Mesothelial cell of epicardium (in vitro differentiated cells): ENCODE measurements at regions not wholly inside any gene's neighbourhood (a gene's known extent, or its start where the extent isn't known, plus 50 kb on each side); places are given as distances from the start of the nearest gene placed in this dataset.
A peak's percentile ranks its signal among the peaks of the same experiment; 100 is the strongest.
"Not testable (repeated sequence)": the region's sequence is repeated elsewhere in the genome, so short reads cannot be mapped to it uniquely, and the experiment has no call there.

Experiments
- DNase-seq, 2 experiments: peaks; one replicate each; pipeline ENCODE4 v3.0.0; 2021; ENCODE audit warnings: low spot score in 2 of 2; ENCODE audit not compliant: unreplicated experiment in 2 of 2
- H3K27ac Mint-ChIP-seq: 2 replicates; pipeline ENCODE4 v1.8.0; 2021; ENCODE audit warnings: mixed read lengths
- H3K27me3 Mint-ChIP-seq: 2 replicates; pipeline ENCODE4 v1.8.0; 2021; ENCODE audit warnings: low read depth, mixed read lengths
- H3K36me3 Mint-ChIP-seq: 2 replicates; pipeline ENCODE4 v1.8.0; 2021; ENCODE audit warnings: mixed read lengths
- H3K4me1 Mint-ChIP-seq: 2 replicates; pipeline ENCODE4 v1.8.0; 2021; ENCODE audit warnings: mixed read lengths
- H3K4me3 Mint-ChIP-seq: 2 replicates; pipeline ENCODE4 v1.8.0; 2021; ENCODE audit warnings: mild to moderate bottlenecking, moderate library complexity, mixed read lengths
- H3K9me3 Mint-ChIP-seq: 2 replicates; pipeline ENCODE4 v1.8.0; 2021; ENCODE audit warnings: mixed read lengths
- TF ChIP-seq, protein P1 (sequence below): fragments of 200-600 bp; sonication (generic); IDR thresholded peaks from one replicate; pipeline ENCODE4 v1.5.0; 2021; ENCODE audit warnings: antibody characterized with exemption; ENCODE audit not compliant: unreplicated experiment

DNA sequence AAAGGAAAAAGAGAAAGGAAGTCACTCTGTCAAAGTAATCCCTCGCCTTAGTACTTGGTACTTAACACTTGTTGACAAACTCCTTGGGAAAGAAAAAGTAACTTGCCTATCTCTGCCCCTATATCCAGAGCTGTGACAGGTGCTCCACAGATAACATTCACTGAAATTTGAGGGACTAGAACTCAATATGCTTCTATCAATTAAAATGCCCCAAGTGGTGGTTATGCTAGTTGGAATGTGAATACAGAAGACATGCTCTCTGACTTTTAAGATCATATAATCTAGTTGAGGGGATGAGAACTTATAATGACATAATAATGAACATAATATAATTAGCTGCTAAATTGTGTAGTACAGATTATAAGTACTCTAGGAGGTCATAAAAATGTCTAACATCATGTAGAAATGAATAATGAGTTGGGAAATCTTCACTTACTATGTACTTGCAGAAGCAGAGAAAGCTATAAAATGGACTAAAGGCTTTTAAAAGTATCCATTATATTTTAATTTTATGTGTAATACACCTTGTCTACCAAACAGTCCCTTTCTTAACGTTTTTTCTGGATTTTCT lies 153.1 kb upstream of the CCDC54 start:
- TF ChIP-seq, protein P1, sequence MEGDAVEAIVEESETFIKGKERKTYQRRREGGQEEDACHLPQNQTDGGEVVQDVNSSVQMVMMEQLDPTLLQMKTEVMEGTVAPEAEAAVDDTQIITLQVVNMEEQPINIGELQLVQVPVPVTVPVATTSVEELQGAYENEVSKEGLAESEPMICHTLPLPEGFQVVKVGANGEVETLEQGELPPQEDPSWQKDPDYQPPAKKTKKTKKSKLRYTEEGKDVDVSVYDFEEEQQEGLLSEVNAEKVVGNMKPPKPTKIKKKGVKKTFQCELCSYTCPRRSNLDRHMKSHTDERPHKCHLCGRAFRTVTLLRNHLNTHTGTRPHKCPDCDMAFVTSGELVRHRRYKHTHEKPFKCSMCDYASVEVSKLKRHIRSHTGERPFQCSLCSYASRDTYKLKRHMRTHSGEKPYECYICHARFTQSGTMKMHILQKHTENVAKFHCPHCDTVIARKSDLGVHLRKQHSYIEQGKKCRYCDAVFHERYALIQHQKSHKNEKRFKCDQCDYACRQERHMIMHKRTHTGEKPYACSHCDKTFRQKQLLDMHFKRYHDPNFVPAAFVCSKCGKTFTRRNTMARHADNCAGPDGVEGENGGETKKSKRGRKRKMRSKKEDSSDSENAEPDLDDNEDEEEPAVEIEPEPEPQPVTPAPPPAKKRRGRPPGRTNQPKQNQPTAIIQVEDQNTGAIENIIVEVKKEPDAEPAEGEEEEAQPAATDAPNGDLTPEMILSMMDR, result no peak
- H3K36me3 Mint-ChIP-seq, result no peaks in the 10 kb centered on the region
- H3K4me1 Mint-ChIP-seq, result peaks cover 18% of the 10 kb centered on the region
- H3K9me3 Mint-ChIP-seq, result peaks cover 5% of the 10 kb centered on the region
- no peak overlapping the region for H3K27ac Mint-ChIP-seq
- H3K27me3 Mint-ChIP-seq, result no peaks in the 10 kb centered on the region
- no peak overlapping the region for H3K4me3 Mint-ChIP-seq
- no peak for DNase-seq

DNA sequence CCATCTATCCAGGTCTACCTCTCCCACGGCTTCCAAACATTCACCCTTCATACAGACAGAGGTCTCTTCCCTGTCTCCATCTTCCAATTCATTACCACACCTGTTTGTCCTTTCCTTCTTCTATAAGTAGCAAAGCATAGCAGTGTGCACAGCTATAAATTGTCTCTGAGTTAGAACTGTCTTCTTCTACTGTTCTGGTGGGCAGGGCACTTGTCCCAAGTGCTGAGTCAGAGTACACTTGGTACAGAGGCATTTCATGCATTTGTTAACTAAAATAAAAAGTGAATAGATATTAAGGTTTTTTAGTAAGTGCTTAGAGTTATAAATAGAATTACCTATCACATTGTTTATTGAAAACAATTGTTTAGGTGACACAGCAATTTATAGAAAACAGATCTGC lies 150.1 kb upstream of the CCDC54 start:
- no peak for DNase-seq
- Mint-ChIP-seq H3K9me3 (peaks cover 5% of the 10 kb centered on the region), H3K36me3 (no peaks in the 10 kb centered on the region), H3K4me3 (no peak overlapping the region), H3K4me1 (peaks cover 20% of the 10 kb centered on the region), H3K27me3 (no peaks in the 10 kb centered on the region), H3K27ac (no peak overlapping the region)
- TF ChIP-seq, protein P1, result no peak

DNA sequence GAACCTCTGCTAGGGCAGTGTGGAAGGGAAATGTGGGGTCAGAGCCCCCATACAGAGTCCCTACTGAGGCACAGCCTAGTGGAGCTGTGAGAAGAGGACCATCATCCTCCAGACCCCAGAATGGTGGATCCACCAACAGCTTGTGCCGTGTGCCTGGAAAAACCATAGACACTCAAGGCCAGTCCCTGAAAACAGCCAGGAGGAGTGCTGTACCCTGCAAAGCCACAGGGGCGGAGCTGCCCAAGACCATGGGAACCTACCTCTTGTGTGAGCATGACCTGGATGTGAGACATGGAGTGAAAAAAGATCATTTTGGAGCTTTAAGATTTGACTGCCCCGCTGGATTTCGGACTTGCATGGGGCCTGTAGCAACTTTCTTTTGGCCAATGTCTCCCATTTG lies 143.4 kb upstream of the CCDC54 start:
- H3K9me3 Mint-ChIP-seq, H3K27ac Mint-ChIP-seq, H3K4me3 Mint-ChIP-seq, DNase-seq, H3K36me3 Mint-ChIP-seq, H3K27me3 Mint-ChIP-seq: not testable (repeated sequence)
- peaks cover 42% of the 10 kb centered on the region for H3K4me1 Mint-ChIP-seq

DNA sequence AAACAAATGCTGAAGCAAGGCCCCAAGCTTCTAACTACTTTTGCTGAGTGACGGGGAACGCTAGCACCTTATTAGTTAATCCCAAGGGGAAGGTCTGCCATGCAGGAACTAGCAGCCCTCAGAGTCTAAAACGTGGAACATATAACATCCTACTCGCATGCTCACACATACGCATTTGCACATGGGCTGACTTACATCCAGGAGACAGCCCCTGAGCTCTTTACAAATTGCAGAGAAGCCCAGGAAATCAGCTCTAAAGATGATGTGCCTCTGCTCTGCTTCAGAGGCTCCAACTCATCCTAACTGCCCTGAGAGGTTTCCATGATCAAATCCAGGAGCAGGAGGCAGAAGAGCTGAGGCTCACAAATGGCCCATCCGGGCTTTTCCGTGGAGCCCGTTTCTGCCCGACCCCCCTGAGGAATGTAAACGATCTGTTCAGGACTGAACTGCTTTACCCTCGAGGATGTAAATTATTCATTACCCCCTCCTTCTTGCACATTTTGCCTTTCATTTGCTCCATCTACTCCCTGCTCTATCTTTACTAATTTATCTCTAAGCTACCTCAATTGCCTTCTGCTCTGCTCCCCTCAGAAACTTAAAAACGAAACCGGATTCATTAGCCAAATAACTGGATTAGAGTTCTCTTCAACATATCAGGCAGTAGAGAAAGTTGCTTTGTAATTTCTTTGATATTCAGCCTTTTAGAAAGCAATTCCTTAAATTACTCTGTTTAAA lies 141.9 kb upstream of the CCDC54 start:
- Mint-ChIP-seq H3K4me3 (peak overlapping the region; percentile 61), H3K27me3 (no peaks in the 10 kb centered on the region), H3K4me1 (peaks cover 51% of the 10 kb centered on the region), H3K9me3 (peaks cover 7% of the 10 kb centered on the region), H3K36me3 (peaks cover 8% of the 10 kb centered on the region), H3K27ac (peak overlapping the region; percentile 92)
- DNase-seq, result no peak
- TF ChIP-seq, protein P1, result no peak

DNA sequence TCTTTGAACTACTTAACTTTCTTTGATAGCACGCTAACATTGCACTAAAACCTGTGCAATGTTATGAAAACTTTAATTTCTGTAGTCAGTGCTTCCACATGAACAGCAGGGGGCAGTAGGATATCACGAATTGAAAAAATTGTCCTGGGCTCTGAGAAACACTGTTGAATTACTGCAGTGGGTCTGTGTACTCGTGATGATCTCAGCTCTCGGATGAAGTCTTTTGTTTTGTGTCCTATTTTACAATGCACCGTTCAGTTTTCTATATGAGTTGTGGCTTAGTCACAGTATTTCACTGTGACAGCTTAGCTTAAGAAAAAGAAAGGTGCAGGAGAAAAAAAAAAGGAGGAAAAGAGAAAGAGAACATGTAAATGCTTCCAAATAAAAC lies 141.3 kb upstream of the CCDC54 start:
- no peak for DNase-seq
- Mint-ChIP-seq H3K4me1 (peaks cover 49% of the 10 kb centered on the region), H3K9me3 (peaks cover 7% of the 10 kb centered on the region), H3K4me3 (peak overlapping the region; percentile 61), H3K27me3 (no peaks in the 10 kb centered on the region), H3K36me3 (peaks cover 8% of the 10 kb centered on the region), H3K27ac (peak overlapping the region; percentile 92)
- TF ChIP-seq, protein P1, result peak; percentile 87

DNA sequence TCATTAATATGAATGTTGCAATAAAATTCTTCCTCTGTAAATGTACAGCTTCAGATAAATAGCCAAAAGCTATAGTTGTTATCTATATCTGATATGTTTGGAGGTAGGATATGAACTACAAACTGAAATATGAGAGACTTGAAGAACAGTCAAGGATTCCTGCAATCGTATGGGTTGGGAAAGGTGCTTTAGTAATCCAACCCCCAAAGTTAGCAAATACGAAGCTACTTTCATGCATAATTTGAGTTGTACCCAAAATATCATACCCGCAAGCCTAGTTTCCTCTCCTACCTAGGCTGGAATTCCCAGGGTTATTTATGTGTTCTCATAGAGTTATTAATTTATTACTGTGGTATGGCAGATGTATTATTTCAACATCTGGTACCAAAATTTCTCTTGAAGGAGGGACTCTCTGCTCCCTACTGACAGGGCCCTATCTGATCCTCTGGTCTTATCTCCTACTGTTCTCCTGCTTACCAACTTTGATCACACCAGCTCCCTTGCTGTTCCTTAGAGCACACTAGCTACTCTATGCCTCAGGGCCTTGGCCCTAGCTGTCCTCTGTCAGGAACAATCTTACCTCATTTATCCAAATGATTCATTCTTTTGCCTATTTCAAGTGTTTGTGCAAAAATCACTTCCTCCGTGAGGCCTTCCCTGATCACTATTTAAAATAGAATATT lies 140.4 kb upstream of the CCDC54 start:
- Mint-ChIP-seq H3K9me3 (peaks cover 7% of the 10 kb centered on the region), H3K27ac (peak overlapping the region; percentile 92), H3K4me1 (peaks cover 43% of the 10 kb centered on the region), H3K36me3 (peaks cover 8% of the 10 kb centered on the region), H3K4me3 (no peak overlapping the region), H3K27me3 (no peaks in the 10 kb centered on the region)
- no peak for DNase-seq
- TF ChIP-seq, protein P1, result no peak
